ENCODE measurements at regions not wholly inside any gene's neighbourhood (a gene's known extent, or its start where the extent isn't known, plus 50 kb on each side); places are given as distances from the start of the nearest gene placed in this dataset.

DNA sequence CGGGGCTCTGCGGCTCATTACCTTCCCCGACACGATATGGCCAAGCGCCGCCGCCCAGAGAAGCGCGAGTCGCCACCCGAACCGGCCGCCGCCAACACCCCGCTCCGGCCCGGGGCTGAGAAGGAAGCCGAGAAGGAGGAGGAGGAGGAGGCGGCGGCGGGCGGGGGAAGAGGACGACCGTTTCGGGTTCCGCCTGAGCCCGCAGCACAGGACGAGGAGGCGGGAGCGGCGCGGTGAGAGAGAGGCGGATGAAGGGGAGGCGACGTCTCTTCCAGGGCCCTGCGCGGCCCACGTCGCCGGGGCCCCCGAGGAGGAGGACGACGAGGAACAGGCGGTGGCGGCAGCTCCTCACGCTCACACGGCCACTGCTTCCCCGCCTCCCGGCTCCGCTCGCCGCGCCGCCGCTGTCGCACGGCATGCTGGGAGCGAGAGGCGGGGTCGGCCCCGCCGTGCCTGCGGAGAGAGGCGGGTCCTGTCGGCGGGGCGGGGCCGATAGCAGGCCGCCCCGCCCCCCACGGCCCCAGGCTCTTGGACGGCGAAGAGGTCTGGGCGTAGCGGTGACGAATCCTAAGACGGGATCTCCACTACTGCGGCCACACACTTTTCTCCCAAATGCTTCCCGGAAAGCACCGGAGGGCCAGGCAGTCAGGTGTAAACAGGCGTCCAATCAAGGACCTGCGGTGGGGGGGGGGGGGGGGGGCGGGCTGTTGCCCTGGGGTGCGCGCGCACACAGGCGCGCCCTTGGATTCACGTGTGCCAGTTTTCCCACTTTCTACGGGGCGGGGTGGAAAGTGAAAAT is 97.3 kb upstream of the METTL9 start (continued):
- TF ChIP-seq SIN3A (IDR thresholded peaks at IDR 0.05; ENCODE audit: borderline replicate concordance in 2 of 2, control insufficient read depth in 1 of 2, low read depth in 2 of 2, low read length in 2 of 2) (peak; percentile 46 to 57; a peak in 1 of 4 replicates), CREM (IDR thresholded peaks at IDR 0.05; ENCODE audit: low read depth) (peak; percentile 41), RAD21 (CRISPR knock-in tag; conservative IDR thresholded peaks at IDR 0.05 in 1 of 2, IDR thresholded peaks at IDR 0.05 in 1 of 2) (peak in 1 of 2 experiments; percentile 28; a peak in 1 of 4 replicates), ELF1 (tag; IDR thresholded peaks at IDR 0.05) (peak; percentile 56), NRF1 (conservative IDR thresholded peaks at IDR 0.05 in 1 of 2, IDR thresholded peaks at IDR 0.05 in 1 of 2) (peak; percentile 14 to 50; a peak in 2 of 4 replicates), CBFA2T3 (IDR thresholded peaks at IDR 0.05) (no peak), ERF (CRISPR knock-in tag; IDR thresholded peaks at IDR 0.05) (peak; percentile 69; the same call in 1 of the 2 replicates), ZNF75A (CRISPR knock-in tag; IDR thresholded peaks at IDR 0.05) (no peak), ZNF3 (CRISPR knock-in tag; IDR thresholded peaks at IDR 0.05) (no peak), ETV5 (CRISPR knock-in tag; IDR thresholded peaks at IDR 0.05; ENCODE audit: low read depth) (peak; percentile 25; the same call in 1 of the 2 replicates), CXXC5 (CRISPR knock-in tag; IDR thresholded peaks at IDR 0.05) (peak; percentile 87), POLR2AphosphoS2 (IDR thresholded peaks at IDR 0.05; ENCODE audit: low read length) (peak; percentile 91; the same call in 1 of the 2 replicates), SP1 (CRISPR knock-in tag; IDR thresholded peaks at IDR 0.05) (peak; percentile 79), NFIC (IDR thresholded peaks at IDR 0.05) (no peak), CCNT2 (IDR thresholded peaks at IDR 0.05; ENCODE audit: borderline replicate concordance, extremely low read depth, insufficient read length, low read depth, low read length) (peak; percentile 96), FOSL1 (tag; conservative IDR thresholded peaks at IDR 0.05) (no peak), DPF2 (IDR thresholded peaks at IDR 0.05) (no peak)
- TF ChIP-seq, protein P1, sequence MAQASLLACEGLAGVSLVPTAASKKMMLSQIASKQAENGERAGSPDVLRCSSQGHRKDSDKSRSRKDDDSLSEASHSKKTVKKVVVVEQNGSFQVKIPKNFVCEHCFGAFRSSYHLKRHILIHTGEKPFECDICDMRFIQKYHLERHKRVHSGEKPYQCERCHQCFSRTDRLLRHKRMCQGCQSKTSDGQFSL (CRISPR knock-in tag; IDR thresholded peaks at IDR 0.05) = no peak; the same call in 1 of the 2 replicates
- TF ChIP-seq, protein P1 (tag; IDR thresholded peaks at IDR 0.05) = peak in 1 of 2 experiments; percentile 95; a peak in 2 of 4 replicates
- TF ChIP-seq, protein P2, sequence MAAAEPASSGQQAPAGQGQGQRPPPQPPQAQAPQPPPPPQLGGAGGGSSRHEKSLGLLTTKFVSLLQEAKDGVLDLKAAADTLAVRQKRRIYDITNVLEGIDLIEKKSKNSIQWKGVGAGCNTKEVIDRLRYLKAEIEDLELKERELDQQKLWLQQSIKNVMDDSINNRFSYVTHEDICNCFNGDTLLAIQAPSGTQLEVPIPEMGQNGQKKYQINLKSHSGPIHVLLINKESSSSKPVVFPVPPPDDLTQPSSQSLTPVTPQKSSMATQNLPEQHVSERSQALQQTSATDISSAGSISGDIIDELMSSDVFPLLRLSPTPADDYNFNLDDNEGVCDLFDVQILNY (CRISPR knock-in tag; IDR thresholded peaks at IDR 0.05) = no peak
- TF ChIP-seq, protein P3, sequence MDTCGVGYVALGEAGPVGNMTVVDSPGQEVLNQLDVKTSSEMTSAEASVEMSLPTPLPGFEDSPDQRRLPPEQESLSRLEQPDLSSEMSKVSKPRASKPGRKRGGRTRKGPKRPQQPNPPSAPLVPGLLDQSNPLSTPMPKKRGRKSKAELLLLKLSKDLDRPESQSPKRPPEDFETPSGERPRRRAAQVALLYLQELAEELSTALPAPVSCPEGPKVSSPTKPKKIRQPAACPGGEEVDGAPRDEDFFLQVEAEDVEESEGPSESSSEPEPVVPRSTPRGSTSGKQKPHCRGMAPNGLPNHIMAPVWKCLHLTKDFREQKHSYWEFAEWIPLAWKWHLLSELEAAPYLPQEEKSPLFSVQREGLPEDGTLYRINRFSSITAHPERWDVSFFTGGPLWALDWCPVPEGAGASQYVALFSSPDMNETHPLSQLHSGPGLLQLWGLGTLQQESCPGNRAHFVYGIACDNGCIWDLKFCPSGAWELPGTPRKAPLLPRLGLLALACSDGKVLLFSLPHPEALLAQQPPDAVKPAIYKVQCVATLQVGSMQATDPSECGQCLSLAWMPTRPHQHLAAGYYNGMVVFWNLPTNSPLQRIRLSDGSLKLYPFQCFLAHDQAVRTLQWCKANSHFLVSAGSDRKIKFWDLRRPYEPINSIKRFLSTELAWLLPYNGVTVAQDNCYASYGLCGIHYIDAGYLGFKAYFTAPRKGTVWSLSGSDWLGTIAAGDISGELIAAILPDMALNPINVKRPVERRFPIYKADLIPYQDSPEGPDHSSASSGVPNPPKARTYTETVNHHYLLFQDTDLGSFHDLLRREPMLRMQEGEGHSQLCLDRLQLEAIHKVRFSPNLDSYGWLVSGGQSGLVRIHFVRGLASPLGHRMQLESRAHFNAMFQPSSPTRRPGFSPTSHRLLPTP (IDR thresholded peaks at IDR 0.05; ENCODE audit: borderline replicate concordance, extremely low read depth, insufficient read length) = no peak
- TF ChIP-seq, protein P4, sequence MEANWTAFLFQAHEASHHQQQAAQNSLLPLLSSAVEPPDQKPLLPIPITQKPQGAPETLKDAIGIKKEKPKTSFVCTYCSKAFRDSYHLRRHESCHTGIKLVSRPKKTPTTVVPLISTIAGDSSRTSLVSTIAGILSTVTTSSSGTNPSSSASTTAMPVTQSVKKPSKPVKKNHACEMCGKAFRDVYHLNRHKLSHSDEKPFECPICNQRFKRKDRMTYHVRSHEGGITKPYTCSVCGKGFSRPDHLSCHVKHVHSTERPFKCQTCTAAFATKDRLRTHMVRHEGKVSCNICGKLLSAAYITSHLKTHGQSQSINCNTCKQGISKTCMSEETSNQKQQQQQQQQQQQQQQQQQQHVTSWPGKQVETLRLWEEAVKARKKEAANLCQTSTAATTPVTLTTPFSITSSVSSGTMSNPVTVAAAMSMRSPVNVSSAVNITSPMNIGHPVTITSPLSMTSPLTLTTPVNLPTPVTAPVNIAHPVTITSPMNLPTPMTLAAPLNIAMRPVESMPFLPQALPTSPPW (CRISPR knock-in tag; IDR thresholded peaks at IDR 0.05) = peak; percentile 95
